Activated CD8-positive, alpha-beta T cell treated with anti-CD3 and anti-CD28 coated beads for 36 hours (primary cell): ENCODE measurements at regions not wholly inside any gene's neighbourhood (a gene's known extent, or its start where the extent isn't known, plus 50 kb on each side); places are given as distances from the start of the nearest gene placed in this dataset.

Experiments
- ATAC-seq: fragments of 200-7000 bp; cut with Tn5 transposase; one replicate; pipeline ENCODE4 v1.10.0; 2021; ENCODE audit warnings: mild to moderate bottlenecking, moderate library complexity
- CTCF ChIA-PET: fragments of 350-600 bp; sonication (Branson Sonifier 250); formaldehyde crosslinking; loops from one replicate; lab custom pipeline; 2021; ENCODE audit warnings: antibody characterized with exemption; lab: Charles Lee
- POLR2A ChIA-PET: fragments of 350-600 bp; sonication (Branson Sonifier 250); formaldehyde crosslinking; loops from one replicate; lab custom pipeline; 2021; ENCODE audit warnings: antibody characterized with exemption; lab: Charles Lee
- DNase-seq: peaks from one replicate; pipeline ENCODE4 v3.0.0-alpha.2; 2020
- H3K27ac Mint-ChIP-seq: one replicate; pipeline ENCODE4 v1.8.0; 2021; ENCODE audit warnings: mild to moderate bottlenecking, mixed read lengths
- H3K27me3 Mint-ChIP-seq: one replicate; pipeline ENCODE4 v1.8.0; 2021; ENCODE audit warnings: mixed read lengths
- H3K36me3 Mint-ChIP-seq: one replicate; pipeline ENCODE4 v1.8.0; 2021; ENCODE audit warnings: low read depth, mixed read lengths
- H3K4me1 Mint-ChIP-seq: one replicate; pipeline ENCODE4 v1.8.0; 2021; ENCODE audit warnings: low read depth, mixed read lengths
- H3K4me3 Mint-ChIP-seq: one replicate; pipeline ENCODE4 v1.8.0; 2021; ENCODE audit warnings: mild to moderate bottlenecking, moderate library complexity, mixed read lengths
- H3K9me3 Mint-ChIP-seq: one replicate; pipeline ENCODE4 v1.8.0; 2021; ENCODE audit warnings: mixed read lengths
- CTCF ChIP-seq: fragments of 200-600 bp; IDR thresholded peaks from one replicate; pipeline ENCODE4 v1.8.0; 2022; ENCODE audit warnings: antibody characterized with exemption, mild to moderate bottlenecking
- intact Hi-C: fragments of 100-400 bp; cut with micrococcal nuclease; formaldehyde crosslinking; loops from one replicate; pipeline ENCODE4 v1.10.0; 2022

GRCh38 chr4:10810411-10810810 lies 125.8 kb upstream of the CLNK start:
- intact Hi-C loops: no loop called here
- ATAC-seq (no peak), DNase-seq (no peak)
- ChIA-PET POLR2A (no interaction called here), CTCF (no interaction called here)
- no peak for TF ChIP-seq CTCF
- Mint-ChIP-seq H3K4me3 (no peak overlapping the region), H3K27me3 (no peaks in the 10 kb centered on the region), H3K9me3 (peaks cover 2% of the 10 kb centered on the region), H3K36me3 (no peaks in the 10 kb centered on the region), H3K4me1 (no peaks in the 10 kb centered on the region), H3K27ac (no peak overlapping the region)

- H3K9me3 Mint-ChIP-seq: peaks cover 2% of the 10 kb centered on the region
- H3K27me3 Mint-ChIP-seq: no peaks in the 10 kb centered on the region
- no peak overlapping the region for H3K27ac Mint-ChIP-seq
- DNase-seq (no peak), ATAC-seq (no peak)
- no peak overlapping the region for H3K4me3 Mint-ChIP-seq
- intact Hi-C loops: no loop called here
- ChIA-PET POLR2A (no interaction called here), CTCF (no interaction called here)
- TF ChIP-seq CTCF: no peak
- no peaks in the 10 kb centered on the region for H3K4me1 Mint-ChIP-seq
- no peaks in the 10 kb centered on the region for H3K36me3 Mint-ChIP-seq
Observed at GRCh38 chr4:10809905-10810304, 125.3 kb upstream of the CLNK start.

DNA sequence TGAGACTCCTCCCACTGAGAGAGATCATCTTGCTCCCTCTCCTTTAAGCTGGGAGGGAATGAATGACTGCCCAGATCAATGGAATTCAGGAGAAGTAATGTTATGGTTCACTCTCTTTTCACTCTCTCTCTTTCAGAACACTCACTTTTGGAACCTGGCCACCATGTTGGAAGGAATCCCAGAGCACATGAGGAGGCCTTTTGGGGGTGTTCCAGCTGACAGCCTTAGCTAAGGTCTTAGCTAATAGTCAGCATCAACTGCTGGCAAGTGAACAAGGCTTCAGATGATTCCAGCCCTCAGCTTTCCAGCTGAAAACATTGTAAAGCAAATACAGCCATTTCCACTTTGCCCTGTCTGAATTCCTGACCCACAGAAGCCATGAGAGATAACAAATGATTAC lies 124.0 kb upstream of the CLNK start:
- ATAC-seq: no peak
- no peak for TF ChIP-seq CTCF
- no peaks in the 10 kb centered on the region for H3K4me1 Mint-ChIP-seq
- H3K27ac Mint-ChIP-seq: no peak overlapping the region
- H3K36me3 Mint-ChIP-seq: no peaks in the 10 kb centered on the region
- ChIA-PET POLR2A (no interaction called here), CTCF (no interaction called here)
- DNase-seq: no peak
- peaks cover 2% of the 10 kb centered on the region for H3K9me3 Mint-ChIP-seq
- H3K27me3 Mint-ChIP-seq: no peaks in the 10 kb centered on the region
- intact Hi-C loops: no loop called here
- no peak overlapping the region for H3K4me3 Mint-ChIP-seq

DNA sequence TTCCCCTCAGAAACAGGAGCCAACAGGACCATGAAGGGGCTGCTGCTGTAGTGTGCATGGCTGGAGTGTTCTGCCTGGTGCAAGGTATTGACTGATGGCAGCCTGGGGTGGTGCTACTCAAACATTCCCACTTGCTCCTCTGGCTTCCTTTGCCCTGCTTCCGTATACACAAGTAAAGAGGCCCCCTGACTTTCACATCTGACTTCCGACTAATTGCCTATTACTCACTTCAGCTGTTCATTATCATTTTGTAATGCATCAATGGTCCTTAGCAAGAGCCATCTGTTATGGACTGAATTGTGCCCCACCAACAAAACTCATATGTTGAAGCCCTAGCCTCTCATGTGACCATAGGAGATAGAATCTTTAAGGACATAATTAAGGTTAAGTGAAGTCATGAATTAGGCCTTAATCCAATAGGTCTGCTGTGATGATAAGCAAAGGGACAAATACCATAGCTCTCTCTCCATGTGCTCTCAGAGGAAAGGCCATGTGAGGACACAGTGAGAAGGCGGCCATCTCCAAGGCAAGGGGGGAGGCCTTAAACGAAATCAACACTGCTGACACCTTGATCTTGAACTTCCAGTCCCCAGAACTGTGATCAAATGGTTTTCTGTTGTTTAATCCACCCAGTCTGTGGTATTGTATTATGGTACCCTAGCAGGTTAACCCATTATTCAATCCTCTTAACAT lies 122.5 kb upstream of the CLNK start:
- intact Hi-C loops: no loop called here

More for the DNA sequence above, 122.5 kb upstream of the CLNK start:
- no peak for TF ChIP-seq CTCF
- ATAC-seq: no peak
- no peaks in the 10 kb centered on the region for H3K4me1 Mint-ChIP-seq
- H3K27me3 Mint-ChIP-seq: no peaks in the 10 kb centered on the region
- no peak overlapping the region for H3K4me3 Mint-ChIP-seq
- peaks cover 2% of the 10 kb centered on the region for H3K9me3 Mint-ChIP-seq
- DNase-seq: no peak
- ChIA-PET CTCF (no interaction called here), POLR2A (no interaction called here)
- no peaks in the 10 kb centered on the region for H3K36me3 Mint-ChIP-seq
- no peak overlapping the region for H3K27ac Mint-ChIP-seq
